NCI-H2107 (cell line): ENCODE measurements at regions not wholly inside any gene's neighbourhood (a gene's known extent, or its start where the extent isn't known, plus 50 kb on each side); places are given as distances from the start of the nearest gene placed in this dataset.
"Not testable (repeated sequence)": the region's sequence is repeated elsewhere in the genome, so short reads cannot be mapped to it uniquely, and the experiment has no call there.

Experiments
- DNase-seq: peaks from one replicate; lab custom pipeline; 2025; lab: John Stamatoyannopoulos, UW

DNA sequence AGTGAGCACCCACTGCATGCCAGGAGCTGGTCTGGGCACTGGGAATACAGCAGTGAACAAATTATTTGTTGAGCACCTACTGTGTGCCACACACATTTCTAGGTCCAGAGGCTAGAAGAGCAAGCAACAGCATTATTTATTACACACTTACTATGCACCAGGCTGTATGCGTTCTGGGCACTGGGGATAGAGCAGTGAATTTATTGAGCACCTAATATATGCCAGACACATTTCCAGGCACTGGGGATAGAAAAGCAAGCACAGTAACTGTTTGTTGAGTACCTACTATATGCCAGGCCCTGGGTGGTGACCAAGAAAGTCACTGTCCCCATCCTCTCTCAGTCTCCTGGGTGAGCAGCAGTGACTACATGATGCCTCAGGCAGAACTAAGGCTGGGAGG, 107.5 kb upstream of the NCOR2 start:
- no peak for DNase-seq

GRCh38 chr12:124673801-124674617, 106.6 kb upstream of the NCOR2 start:
- DNase-seq, result no peak

DNA sequence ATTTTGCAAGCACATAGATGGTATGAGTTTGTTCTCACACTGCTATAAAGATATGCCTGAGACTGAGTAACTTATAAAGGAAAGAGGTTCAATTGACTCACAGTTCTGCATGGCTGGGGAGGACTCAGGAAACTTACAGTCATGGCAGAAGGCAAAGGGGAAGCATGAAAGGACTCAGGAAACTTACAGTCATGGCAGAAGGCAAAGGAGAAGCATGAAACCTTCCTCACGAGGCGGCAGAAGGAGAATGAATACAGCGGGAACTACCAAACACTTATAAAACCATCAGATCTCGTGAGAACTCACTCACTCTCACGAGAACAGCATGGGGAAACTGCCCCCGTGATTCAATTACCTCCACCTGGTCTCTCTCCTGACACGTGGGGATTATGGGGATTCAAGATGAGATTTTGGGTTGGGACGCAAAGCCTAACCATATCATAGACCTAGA, 101.9 kb upstream of the NCOR2 start:
- not testable (repeated sequence) for DNase-seq

- DNase-seq, result no peak
Observed at GRCh38 chr12:124668602-124669001, 101.2 kb upstream of the NCOR2 start.

- DNase-seq, result peak; percentile 43
Observed at GRCh38 chr12:124667506-124668326, 100.3 kb upstream of the NCOR2 start.

DNA sequence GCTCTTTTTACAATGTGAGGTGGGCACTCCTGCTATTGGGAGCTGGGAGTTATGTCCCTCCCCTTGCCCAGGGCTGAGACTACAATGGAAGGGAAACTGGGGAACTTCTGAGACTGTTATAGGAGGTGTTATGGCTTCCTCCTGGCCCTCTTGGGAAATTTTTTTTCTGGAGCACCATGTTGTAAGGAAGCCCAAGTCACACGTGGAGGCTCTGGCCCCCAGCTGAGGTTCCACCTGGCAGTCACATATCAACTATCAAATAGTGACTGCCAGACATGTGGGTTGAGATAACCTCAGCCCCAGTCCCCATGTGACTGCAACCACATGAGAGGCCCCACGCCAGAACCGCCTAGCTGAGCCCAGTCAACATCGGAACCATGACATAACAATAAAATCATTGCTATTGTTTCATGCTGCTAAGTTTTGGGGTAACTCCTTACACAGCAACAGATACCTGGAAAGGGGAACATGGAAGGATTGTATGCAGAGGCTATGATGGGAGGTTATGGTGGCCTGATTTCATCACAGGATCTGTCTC, 99.4 kb upstream of the NCOR2 start:
- DNase-seq, result no peak

DNA sequence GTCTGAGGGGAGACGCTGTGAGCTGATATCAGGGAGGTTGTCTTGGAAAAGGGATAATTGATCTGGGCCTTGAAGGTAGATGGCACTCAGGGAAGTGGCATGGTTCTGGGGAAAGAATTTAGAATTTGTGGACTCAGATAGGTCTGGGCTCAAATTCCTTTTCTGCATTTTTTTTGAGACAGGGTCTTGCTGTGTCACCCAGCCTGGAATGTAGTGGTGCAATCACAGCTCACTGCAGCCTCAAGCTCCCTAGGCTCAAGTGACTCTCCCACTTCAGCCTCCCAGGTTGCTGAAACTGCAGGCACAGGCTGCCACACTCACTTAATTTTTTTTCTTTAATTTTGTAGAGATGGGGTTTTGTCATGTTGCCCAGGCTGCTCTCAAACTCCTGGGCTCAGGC, 98.1 kb upstream of the NCOR2 start:
- no peak for DNase-seq

DNA sequence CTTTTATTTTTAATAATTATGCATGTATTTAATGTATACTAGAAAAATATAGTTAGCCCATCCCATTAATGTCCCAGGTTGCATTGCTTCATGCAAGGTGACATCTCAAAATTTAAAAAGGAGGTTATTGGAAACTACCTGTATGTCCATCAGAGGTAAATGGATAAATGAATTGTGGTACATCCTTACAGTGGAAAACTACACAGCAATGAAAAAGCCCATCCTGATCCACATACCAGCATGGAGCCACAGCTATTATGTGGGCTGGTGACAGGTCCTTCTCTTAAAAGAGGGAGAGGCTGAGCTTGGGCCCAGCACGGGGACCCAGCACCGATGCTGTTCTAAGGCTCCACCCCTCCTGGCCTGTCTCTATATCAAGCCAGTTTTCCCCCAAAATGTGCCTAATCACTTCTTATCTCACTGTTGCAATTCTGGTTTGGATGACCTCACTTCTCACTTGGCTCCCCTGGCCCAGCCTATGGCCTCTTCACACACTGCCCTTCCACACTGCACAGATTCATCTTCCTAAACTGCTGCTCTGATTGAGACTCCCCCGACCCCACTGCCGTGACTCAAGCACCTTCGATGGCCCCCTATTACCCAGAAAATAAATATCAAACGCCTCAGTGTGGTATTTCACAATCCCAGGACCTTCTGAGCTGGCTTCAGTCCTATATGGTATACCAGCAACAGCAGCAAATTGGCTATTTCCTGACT, 97.1 kb upstream of the NCOR2 start:
- DNase-seq, result no peak

DNA sequence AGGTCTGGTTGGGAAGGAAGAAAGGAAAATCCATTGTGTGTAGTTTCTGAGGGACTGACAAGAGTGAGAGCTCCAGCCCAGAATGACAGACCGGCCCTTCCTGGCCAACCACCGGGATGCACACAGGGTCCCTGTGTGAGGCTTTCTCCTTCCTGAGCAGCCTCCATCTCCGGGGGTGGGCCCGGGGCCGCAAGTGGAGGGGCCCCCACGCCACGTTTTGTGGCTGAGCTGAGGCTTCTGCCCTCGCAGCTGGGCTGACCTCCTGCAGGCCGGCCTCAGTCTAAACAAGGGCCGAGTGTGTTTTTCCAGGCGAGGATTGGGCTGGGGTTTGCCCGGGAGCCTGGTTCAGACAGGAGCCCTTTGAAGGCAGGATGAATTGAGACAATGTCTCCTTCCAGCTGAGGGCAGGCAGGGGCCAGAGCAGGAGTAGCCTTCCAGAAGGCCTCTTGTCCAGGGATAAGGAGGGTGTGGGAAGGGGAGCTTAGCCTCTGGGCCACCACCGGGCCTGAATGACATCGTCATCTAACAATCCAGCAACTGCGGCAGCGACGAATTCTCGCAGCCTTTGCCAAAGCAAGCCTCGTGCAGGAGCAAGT, 96.5 kb upstream of the NCOR2 start:
- no peak for DNase-seq

DNA sequence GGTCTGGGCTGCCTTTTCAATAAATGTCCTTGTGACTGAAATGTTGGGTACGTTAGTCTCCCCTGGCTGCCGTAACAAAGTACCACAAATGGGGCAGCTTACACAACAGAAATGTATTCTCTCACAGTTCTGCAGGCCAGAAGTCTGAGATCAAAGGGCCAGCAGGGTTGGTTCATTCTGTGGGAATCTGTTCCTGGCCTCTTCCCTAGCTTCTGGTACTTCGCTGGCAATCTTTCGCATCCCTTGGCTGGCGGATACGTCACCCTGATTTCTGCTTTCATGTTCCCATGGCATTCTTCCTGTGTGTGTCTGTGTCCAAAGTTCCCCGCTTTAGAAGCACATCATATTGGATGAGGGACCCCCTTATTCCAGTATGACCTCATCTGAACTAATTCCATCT, 95.8 kb upstream of the NCOR2 start:
- no peak for DNase-seq

- DNase-seq, result no peak
Observed at GRCh38 chr12:124661341-124661740, 93.9 kb upstream of the NCOR2 start.

DNA sequence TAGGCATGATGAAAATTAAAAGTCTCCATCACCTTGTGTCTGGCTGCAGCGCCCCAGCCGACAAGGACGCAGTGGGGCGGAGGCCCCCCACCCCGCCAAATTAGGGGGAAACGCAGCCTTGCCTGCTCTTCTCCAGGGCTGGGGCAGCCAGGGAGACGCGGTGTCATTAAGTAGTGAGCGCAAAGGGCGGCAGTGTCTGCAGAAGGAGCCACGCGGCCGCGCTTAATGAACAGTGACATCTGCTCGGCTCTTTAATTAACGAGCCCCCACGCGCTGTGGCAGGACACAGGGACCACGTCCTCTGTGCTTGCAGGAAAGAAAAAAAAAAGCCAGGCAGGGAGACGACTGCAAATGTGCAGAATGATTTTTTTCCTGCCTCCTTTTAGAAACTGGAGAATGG, 93.4 kb upstream of the NCOR2 start:
- DNase-seq, result no peak

DNA sequence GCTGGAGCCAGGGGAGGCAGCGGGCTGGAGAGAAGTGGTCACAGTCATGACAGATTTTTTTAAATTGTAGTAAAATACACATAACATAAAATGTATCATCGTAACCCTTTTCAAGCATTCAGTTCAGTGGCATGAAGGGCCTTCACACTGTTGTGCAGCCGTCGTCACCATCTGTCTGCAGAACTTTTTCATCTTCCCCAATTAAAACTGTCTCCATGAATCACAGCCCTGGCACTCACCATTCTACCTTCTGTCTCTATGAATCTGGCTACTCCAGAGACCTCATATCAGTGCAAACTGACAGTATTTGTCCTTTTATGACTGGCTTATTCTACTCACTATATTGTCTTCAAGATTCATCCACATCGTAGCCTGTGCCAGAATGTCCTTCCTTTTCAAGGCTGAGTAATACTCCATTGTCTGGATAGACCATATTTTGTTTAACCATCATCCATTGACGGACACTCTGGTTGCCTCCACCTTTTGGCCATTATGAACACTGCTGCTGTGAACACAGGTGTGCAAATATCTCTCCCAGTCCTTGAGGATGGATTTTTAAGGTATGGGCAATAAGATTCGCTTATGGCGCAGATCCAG, 91.5 kb upstream of the NCOR2 start:
- no peak for DNase-seq

DNA sequence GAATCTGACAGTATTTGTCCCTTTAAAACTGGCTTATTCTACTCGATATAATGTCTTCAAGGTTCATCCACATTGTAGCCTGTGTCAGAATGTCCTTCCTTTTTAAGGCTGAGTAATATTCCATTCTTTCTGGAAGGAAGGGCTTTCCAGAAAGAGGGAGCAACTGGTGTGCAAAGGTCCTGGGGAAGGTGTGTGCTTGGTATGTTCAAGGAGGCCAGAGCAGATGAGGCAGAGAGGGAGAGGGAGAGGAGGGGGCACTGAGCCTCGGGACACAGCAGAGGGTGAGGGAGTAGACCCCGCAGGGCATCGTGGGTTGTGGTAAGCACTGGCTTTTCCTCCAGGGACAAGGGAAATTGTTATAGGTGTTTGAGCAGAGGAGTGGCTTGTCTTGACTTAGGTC, 90.9 kb upstream of the NCOR2 start:
- DNase-seq, result no peak

DNA sequence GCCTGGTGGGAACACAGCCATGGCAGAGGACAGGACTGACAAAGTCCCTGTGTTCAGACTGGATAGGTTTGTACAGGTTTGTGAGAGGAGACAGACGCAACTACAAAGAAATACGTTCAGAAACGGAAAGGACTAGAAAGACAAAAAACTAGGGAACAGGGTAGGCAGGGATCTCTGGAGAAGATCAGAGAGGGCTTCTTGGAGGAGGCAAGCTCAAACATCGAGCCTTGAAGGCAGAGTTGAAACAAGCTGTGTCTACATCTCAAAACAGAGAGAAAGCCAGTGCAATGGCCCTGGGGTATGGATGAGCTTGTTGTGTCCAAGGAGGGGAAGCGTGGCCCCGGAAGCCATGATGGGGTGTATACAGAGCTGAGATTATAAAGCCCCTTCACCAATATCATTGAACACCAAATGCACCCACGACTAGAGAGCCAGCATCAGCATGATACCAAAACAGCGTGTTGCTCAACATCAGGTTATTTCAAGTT, 89.6 kb upstream of the NCOR2 start:
- no peak for DNase-seq

- DNase-seq, result peak; percentile 45
Observed at GRCh38 chr12:124655698-124656516, 88.5 kb upstream of the NCOR2 start.

- no peak for DNase-seq
Observed at GRCh38 chr12:124655048-124655697, 87.8 kb upstream of the NCOR2 start.

GRCh38 chr12:124654666-124655047, 87.2 kb upstream of the NCOR2 start:
- DNase-seq, result no peak

DNA sequence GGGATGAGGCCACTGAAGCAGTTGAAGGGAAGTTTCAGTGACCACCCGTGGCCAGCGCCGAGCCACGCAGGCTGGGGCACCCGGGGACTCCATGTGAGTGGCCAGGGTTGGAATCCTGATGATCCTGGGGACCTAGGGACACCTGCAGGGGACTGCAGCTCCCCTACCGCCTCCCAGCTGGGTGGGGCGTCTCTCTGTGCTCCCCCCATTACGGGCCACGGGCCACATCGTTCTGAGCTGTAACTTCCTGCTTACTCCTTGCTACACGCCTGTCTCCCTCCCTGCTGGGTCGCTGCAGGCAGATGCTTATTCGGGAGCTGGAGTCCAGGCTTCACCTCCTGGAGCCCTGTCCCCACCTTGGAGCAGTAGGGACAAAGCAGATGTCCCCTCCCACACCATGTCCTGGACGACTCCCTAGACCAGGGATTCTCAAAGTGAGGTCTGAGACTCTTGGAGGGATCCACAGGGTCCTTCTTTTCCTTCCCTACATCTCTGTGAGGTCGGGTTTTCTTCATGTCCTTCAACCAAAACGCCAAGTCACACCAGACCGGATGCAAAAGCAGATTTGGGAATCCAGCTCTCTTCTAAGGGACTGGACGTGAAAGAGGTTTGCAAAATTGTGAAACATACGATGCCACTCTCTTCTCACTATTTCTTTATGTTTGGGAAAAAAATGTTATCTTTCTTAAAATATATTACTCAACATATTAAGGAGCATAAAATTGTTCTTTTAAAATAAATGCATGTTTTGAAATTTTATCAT, 85.9 kb upstream of the NCOR2 start:
- DNase-seq, result no peak
